H1 (cell line): ENCODE measurements at regions not wholly inside any gene's neighbourhood (a gene's known extent, or its start where the extent isn't known, plus 50 kb on each side); places are given as distances from the start of the nearest gene placed in this dataset.

Experiments used
- CTCF ChIA-PET: fragments of 300-600 bp; sonication (Branson Sonifier 250); formaldehyde crosslinking; loops from one replicate; lab custom pipeline; 2021; ENCODE audit not compliant: partially characterized antibody; lab: Charles Lee
- POLR2A ChIA-PET: fragments of 300-600 bp; sonication (Branson Sonifier 250); formaldehyde crosslinking; loops from one replicate; lab custom pipeline; 2021; ENCODE audit warnings: inconsistent platforms; ENCODE audit not compliant: partially characterized antibody; lab: Charles Lee
- DNase-seq, 2 experiments: peaks; one replicate each; pipeline versions ENCODE4 v3.0.0 to v3.0.0-alpha.2; 2010 to 2022; ENCODE audit warnings: low spot score in 2 of 2, low read depth in 1 of 2, mixed read lengths in 1 of 2
- FAIRE-seq: peaks from 2 replicates; lab custom pipeline; 2011; peaks lifted over from hg19 to GRCh38; lab: Jason Lieb, UNC
- H2AFZ ChIP-seq: 2 replicates; pipeline ENCODE4 v1.8.1; 2012; ENCODE audit warnings: low read length, inconsistent platforms
- H2AK5ac ChIP-seq: 2 replicates; pipeline ENCODE4 v1.6.1; 2013; ENCODE audit warnings: low read depth, low read length
- H2BK120ac ChIP-seq: replicated peaks from 2 replicates; pipeline ENCODE3; 2013; ENCODE audit warnings: low read depth, low read length, inconsistent platforms
- H2BK12ac ChIP-seq: 2 replicates; pipeline ENCODE4 v1.6.1; 2013; ENCODE audit warnings: low read depth, low read length
- H2BK15ac ChIP-seq: 2 replicates; pipeline ENCODE4 v1.6.1; 2013; ENCODE audit warnings: low read length
- H2BK20ac ChIP-seq: 2 replicates; pipeline ENCODE4 v1.6.1; 2013; ENCODE audit warnings: low read length
- H2BK5ac ChIP-seq: 2 replicates; pipeline ENCODE4 v1.6.1; 2013; ENCODE audit warnings: low read depth, low read length
- H3K14ac ChIP-seq: 2 replicates; pipeline ENCODE4 v1.6.1; 2013; ENCODE audit warnings: inconsistent platforms; ENCODE audit not compliant: insufficient read length
- H3K18ac ChIP-seq: 2 replicates; pipeline ENCODE4 v1.6.1; 2013; ENCODE audit warnings: low read length; ENCODE audit errors: extremely low read depth
- H3K23ac ChIP-seq: 2 replicates; pipeline ENCODE4 v1.6.1; 2013; ENCODE audit warnings: inconsistent platforms; ENCODE audit not compliant: insufficient read length
- H3K23me2 ChIP-seq: 2 replicates; pipeline ENCODE4 v1.6.1; 2013; ENCODE audit warnings: low read depth, low read length
- H3K27ac ChIP-seq: 2 replicates; pipeline ENCODE4 v1.6.1; 2011; ENCODE audit warnings: low read depth, low read length, inconsistent platforms
- H3K27me3 ChIP-seq, 4 experiments: replicated peaks in 1 of 4; 1 replicate in 1 of 4; 2 replicates in 3 of 4; pipeline versions ENCODE4 v1.6.1 to v1.8.1; 2011 to 2013; ENCODE audit warnings: low read length in 3 of 4, mild to moderate bottlenecking in 3 of 4, inconsistent platforms in 2 of 4, mixed read lengths in 2 of 4, moderate library complexity in 1 of 4; ENCODE audit not compliant: control insufficient read depth in 3 of 4, insufficient read depth in 3 of 4; ENCODE audit errors: extremely low read depth in 1 of 4
- H3K36me3 ChIP-seq, 4 experiments: 2 replicates each; pipeline versions ENCODE4 v1.6.1 to v1.8.1; 2011 to 2013; ENCODE audit warnings: mild to moderate bottlenecking in 4 of 4, low read length in 3 of 4, moderate library complexity in 2 of 4, control low read depth in 1 of 4, inconsistent platforms in 1 of 4; ENCODE audit not compliant: insufficient read depth in 4 of 4, control insufficient read depth in 2 of 4
- H3K4ac ChIP-seq: replicated peaks from 2 replicates; pipeline ENCODE3; 2013; ENCODE audit warnings: low read length, low read depth, mixed read lengths, inconsistent platforms; ENCODE audit not compliant: insufficient read length
- H3K4me1 ChIP-seq, 4 experiments: replicated peaks in 1 of 4; 1 replicate in 1 of 4; 2 replicates in 3 of 4; pipeline versions ENCODE4 v1.6.1 to v1.8.1; 2011 to 2013; ENCODE audit warnings: low read length in 3 of 4, inconsistent platforms in 2 of 4, mixed read lengths in 1 of 4; ENCODE audit not compliant: insufficient read depth in 4 of 4, control insufficient read depth in 3 of 4
- H3K4me2 ChIP-seq, 2 experiments: 2 replicates each; pipeline versions ENCODE4 v1.6.1 to v1.8.1; 2011 to 2013; ENCODE audit warnings: low read depth in 2 of 2, low read length in 2 of 2, control low read depth in 1 of 2, inconsistent platforms in 1 of 2, mild to moderate bottlenecking in 1 of 2; ENCODE audit not compliant: insufficient read depth in 1 of 2
- H3K4me3 ChIP-seq, 4 experiments: fragments of 200-600, 300-600 bp in 1 of 4; sonication (generic), shearing (Covaris generic), sonication (Bioruptor Twin) in 1 of 4; 2 replicates each; pipeline versions ENCODE4 v1.5.1 to v1.8.1; 2011 to 2016; ENCODE audit warnings: low read length in 4 of 4, low read depth in 3 of 4, control low read depth in 2 of 4, inconsistent platforms in 2 of 4, mild to moderate bottlenecking in 2 of 4, mixed read lengths in 1 of 4, moderate library complexity in 1 of 4; ENCODE audit not compliant: insufficient read depth in 2 of 4; ENCODE audit errors: extremely low read depth in 1 of 4
- H3K56ac ChIP-seq: replicated peaks from 2 replicates; pipeline ENCODE3; 2013; ENCODE audit warnings: low read depth, mild to moderate bottlenecking, mixed read lengths, low read length, inconsistent platforms; ENCODE audit not compliant: insufficient read length
- H3K79me1 ChIP-seq: 2 replicates; pipeline ENCODE4 v1.6.1; 2013; ENCODE audit warnings: low read depth, low read length, control low read depth
- H3K79me2 ChIP-seq, 2 experiments: 2 replicates each; pipeline versions ENCODE4 v1.6.1 to v1.8.1; 2012 to 2013; ENCODE audit warnings: low read length in 2 of 2, mild to moderate bottlenecking in 2 of 2, inconsistent platforms in 1 of 2; ENCODE audit not compliant: insufficient read depth in 2 of 2, control insufficient read depth in 1 of 2
- H3K9ac ChIP-seq, 4 experiments: replicated peaks in 1 of 4; 1 replicate in 1 of 4; 2 replicates in 3 of 4; pipeline versions ENCODE4 v1.6.1 to v1.8.1; 2011 to 2013; ENCODE audit warnings: low read depth in 3 of 4, low read length in 3 of 4, control low read depth in 2 of 4, mild to moderate bottlenecking in 2 of 4, moderate library complexity in 2 of 4, inconsistent platforms in 1 of 4; ENCODE audit errors: extremely low read depth in 1 of 4
- H3K9me3 ChIP-seq, 2 experiments: 2 replicates each; pipeline versions ENCODE4 v1.6.1 to v1.8.1; 2012 to 2013; ENCODE audit warnings: mild to moderate bottlenecking in 2 of 2, moderate library complexity in 2 of 2, control low read depth in 1 of 2, inconsistent platforms in 1 of 2, low read depth in 1 of 2, low read length in 1 of 2, mixed read lengths in 1 of 2; ENCODE audit not compliant: insufficient read depth in 2 of 2
- H4K20me1 ChIP-seq, 2 experiments: replicated peaks in 1 of 2; 2 replicates each; pipeline versions ENCODE3 to v1.8.1; 2011 to 2013; ENCODE audit warnings: inconsistent platforms in 2 of 2, low read length in 2 of 2, mild to moderate bottlenecking in 1 of 2; ENCODE audit not compliant: insufficient read depth in 2 of 2, control insufficient read depth in 1 of 2
- H4K5ac ChIP-seq: 2 replicates; pipeline ENCODE4 v1.6.1; 2013; ENCODE audit warnings: low read length, low read depth, mixed read lengths, inconsistent platforms; ENCODE audit not compliant: insufficient read length
- H4K8ac ChIP-seq: 2 replicates; pipeline ENCODE4 v1.8.0; 2013; ENCODE audit warnings: mild to moderate bottlenecking, moderate library complexity, low read length, inconsistent platforms; ENCODE audit not compliant: insufficient read depth; ENCODE audit errors: extremely low read depth
- H4K91ac ChIP-seq: replicated peaks from 2 replicates; pipeline ENCODE3; 2013; ENCODE audit warnings: low read length, mixed read lengths, inconsistent platforms; ENCODE audit not compliant: insufficient read length
- NANOG ChIP-seq: IDR thresholded peaks from 2 replicates; pipeline ENCODE4 v1.6.1; 2011; ENCODE audit warnings: low read length, low read depth, mild to moderate bottlenecking, inconsistent platforms; ENCODE audit not compliant: insufficient read depth, poor library complexity, severe bottlenecking
- NRF1 ChIP-seq: IDR thresholded peaks from 2 replicates; pipeline ENCODE4 v1.6.1; 2011; ENCODE audit warnings: mild to moderate bottlenecking, low read depth, low read length, improper control_type of control experiment
- RXRA ChIP-seq: IDR thresholded peaks from 2 replicates; pipeline ENCODE4 v1.6.1; 2011; ENCODE audit warnings: low read depth, mild to moderate bottlenecking, low read length, moderate library complexity; ENCODE audit not compliant: insufficient read depth
- SIRT6 ChIP-seq: IDR thresholded peaks from one replicate; pipeline ENCODE4 v1.7.1; 2012; ENCODE audit warnings: low read length, inconsistent platforms
- SP4 ChIP-seq: IDR thresholded peaks from 2 replicates; pipeline ENCODE4 v1.6.1; 2012; ENCODE audit warnings: low read length, inconsistent platforms
- TAF1 ChIP-seq: IDR thresholded peaks from 2 replicates; pipeline ENCODE4 v1.6.1; 2011; ENCODE audit warnings: mild to moderate bottlenecking, low read depth, low read length
- WGBS, 2 experiments: shearing (Covaris generic) in 1 of 2; methylation state at CpG; one replicate each; pipeline versions ENCODE4 v1.1.6 to v1.1.7; 2013 to 2015; ENCODE audit warnings: low lambda C conversion rate in 2 of 2, mixed read lengths in 2 of 2, inconsistent platforms in 1 of 2, low coverage in 1 of 2, missing lambda C conversion rate in 1 of 2; ENCODE audit not compliant: insufficient replicate concordance in 2 of 2, insufficient coverage in 1 of 2, insufficient read length in 1 of 2; ENCODE audit errors: extremely low coverage in 1 of 2, missing lambda C conversion rate in 1 of 2; 5-methylcytosine and 5-hydroxymethylcytosine counted together

GRCh38 chr5:39986614-39987013, 561.8 kb upstream of the DAB2 start (continued):
- no peak for TF ChIP-seq RXRA

- Histone ChIP-seq H2BK20ac (no peak overlapping the region), H3K14ac (no peak overlapping the region), H2BK120ac (no peak overlapping the region), H2BK12ac (no peak overlapping the region), H3K79me1 (no peaks in the 10 kb centered on the region), H3K9me3 (no peaks in the 10 kb centered on the region), H3K18ac (no peak overlapping the region), H3K56ac (no peak overlapping the region), H4K91ac (no peak overlapping the region), H3K4me3 (no peak overlapping the region), H3K23ac (no peak overlapping the region), H3K27me3 (no peaks in the 10 kb centered on the region), H3K9ac (no peak overlapping the region), H3K79me2 (no peaks in the 10 kb centered on the region), H3K23me2 (no peaks in the 10 kb centered on the region), H2BK15ac (no peak overlapping the region), H2AFZ (no peak overlapping the region), H3K4me1 (no peaks in the 10 kb centered on the region), H3K36me3 (no peaks in the 10 kb centered on the region), H2AK5ac (no peak overlapping the region), H4K20me1 (no peaks in the 10 kb centered on the region), H3K4ac (no peak overlapping the region), H2BK5ac (no peak overlapping the region), H4K5ac (no peak overlapping the region), H4K8ac (no peak overlapping the region), H3K4me2 (no peak overlapping the region), H3K27ac (no peak overlapping the region)
- ChIA-PET CTCF (no interaction called here), POLR2A (no interaction called here)
- WGBS, 2 experiments: 94% methylated on average over 1 of the region's 1 CpG; no CpG with 5 or more reads in 1 of the 2 experiments
- FAIRE-seq (no peak), DNase-seq (no peak)
- TF ChIP-seq NRF1 (no peak), SP4 (no peak), NANOG (no peak), TAF1 (no peak), SIRT6 (no peak)
Observed at GRCh38 chr5:39980056-39980455, 555.3 kb upstream of the DAB2 start.
